ENCODE measurements at regions not wholly inside any gene's neighbourhood (a gene's known extent, or its start where the extent isn't known, plus 50 kb on each side); places are given as distances from the start of the nearest gene placed in this dataset.

GRCh38 chr6:33872761-33873160 lies 69.0 kb upstream of the MLN start:
- TF ChIP-seq CTCF (IDR thresholded peaks at IDR 0.05; ENCODE audit: low read depth, low read length) = no peak
- no peak for TF ChIP-seq MAX (IDR thresholded peaks at IDR 0.05; ENCODE audit: low read depth, low read length)
- TF ChIP-seq POLR2A (IDR thresholded peaks at IDR 0.05; ENCODE audit: extremely low read depth, insufficient read length) = no peak
- no peak for TF ChIP-seq MYC (IDR thresholded peaks at IDR 0.05; ENCODE audit: low read depth, low read length)

All from NB4 (cell line).